A549 (cell line): ENCODE measurements at regions not wholly inside any gene's neighbourhood (a gene's known extent, or its start where the extent isn't known, plus 50 kb on each side); places are given as distances from the start of the nearest gene placed in this dataset.

Source experiments
- CBX2 ChIP-seq: fragments of 200-600 bp; sonication (generic); IDR thresholded peaks from 2 replicates; pipeline ENCODE4 v1.6.1; 2016; ENCODE audit warnings: low read depth, mild to moderate bottlenecking, borderline replicate concordance
- CEBPB ChIP-seq, 2 experiments: fragments of >200 bp in 1 of 2; sonication (Bioruptor Twin) in 1 of 2; formaldehyde crosslinking in 1 of 2; IDR thresholded peaks; 2 replicates each; pipeline ENCODE4 v1.6.1; 2012 to 2016
- ELK1 ChIP-seq: fragments of 150-350 bp; IDR thresholded peaks from 2 replicates; pipeline ENCODE4 v1.6.1; 2014; ENCODE audit warnings: low read depth, mild to moderate bottlenecking, low read length
- ESRRA ChIP-seq: fragments of 150-350 bp; IDR thresholded peaks from 2 replicates; pipeline ENCODE4 v1.6.1; 2014; ENCODE audit warnings: mild to moderate bottlenecking, low read length, borderline replicate concordance
- FOSL2 ChIP-seq, 2 experiments: fragments of 450-650 bp in 1 of 2; fragments of >200 bp in 1 of 2; sonication (Bioruptor Twin) in 1 of 2; formaldehyde crosslinking; IDR thresholded peaks; 2 replicates each; pipeline versions ENCODE4 v1.5.0 to v1.6.1; 2016 to 2020; ENCODE audit warnings: mild to moderate bottlenecking in 1 of 2, moderate library complexity in 1 of 2
- MAZ ChIP-seq: fragments of 150-350 bp; IDR thresholded peaks from 2 replicates; pipeline ENCODE4 v1.6.1; 2014; ENCODE audit warnings: antibody characterized with exemption, low read depth, low read length, borderline replicate concordance
- NFE2L2 ChIP-seq: fragments of 150-350 bp; conservative IDR thresholded peaks from 2 replicates; pipeline ENCODE4 v1.6.1; 2014; ENCODE audit warnings: low read length
- POLR2A ChIP-seq: IDR thresholded peaks from 2 replicates; pipeline ENCODE4 v1.6.1; 2012; ENCODE audit warnings: mild to moderate bottlenecking, low read length
- RAD21 ChIP-seq, 2 experiments: fragments of >200 bp in 1 of 2; sonication (Bioruptor Twin) in 1 of 2; formaldehyde crosslinking in 1 of 2; IDR thresholded peaks in 1 of 2; conservative IDR thresholded peaks in 1 of 2; 2 replicates in 1 of 2; 3 replicates in 1 of 2; pipeline ENCODE4 v1.6.1; 2012 to 2018; ENCODE audit warnings: inconsistent platforms in 1 of 2
- SMC3 ChIP-seq: fragments of >200 bp; sonication (Bioruptor Twin); formaldehyde crosslinking; IDR thresholded peaks from 3 replicates; pipeline ENCODE4 v1.6.1; 2018; ENCODE audit warnings: inconsistent platforms

GRCh38 chr10:70986623-70986950 lies 98.2 kb upstream of the PCBD1 start:
- TF ChIP-seq CEBPB (IDR thresholded peaks at IDR 0.05) (no peak), ESRRA (no peak), SMC3 (no peak), CBX2 (no peak), NFE2L2 (no peak), RAD21 (conservative IDR thresholded peaks at IDR 0.05 in 1 of 2, IDR thresholded peaks at IDR 0.05 in 1 of 2) (no peak), ELK1 (no peak), MAZ (no peak), FOSL2 (IDR thresholded peaks at IDR 0.05) (no peak), FOSL2 (CRISPR knock-in tag; IDR thresholded peaks at IDR 0.05) (no peak), POLR2A (no peak)
